ENCODE measurements at regions not wholly inside any gene's neighbourhood (a gene's known extent, or its start where the extent isn't known, plus 50 kb on each side); places are given as distances from the start of the nearest gene placed in this dataset.

DNA sequence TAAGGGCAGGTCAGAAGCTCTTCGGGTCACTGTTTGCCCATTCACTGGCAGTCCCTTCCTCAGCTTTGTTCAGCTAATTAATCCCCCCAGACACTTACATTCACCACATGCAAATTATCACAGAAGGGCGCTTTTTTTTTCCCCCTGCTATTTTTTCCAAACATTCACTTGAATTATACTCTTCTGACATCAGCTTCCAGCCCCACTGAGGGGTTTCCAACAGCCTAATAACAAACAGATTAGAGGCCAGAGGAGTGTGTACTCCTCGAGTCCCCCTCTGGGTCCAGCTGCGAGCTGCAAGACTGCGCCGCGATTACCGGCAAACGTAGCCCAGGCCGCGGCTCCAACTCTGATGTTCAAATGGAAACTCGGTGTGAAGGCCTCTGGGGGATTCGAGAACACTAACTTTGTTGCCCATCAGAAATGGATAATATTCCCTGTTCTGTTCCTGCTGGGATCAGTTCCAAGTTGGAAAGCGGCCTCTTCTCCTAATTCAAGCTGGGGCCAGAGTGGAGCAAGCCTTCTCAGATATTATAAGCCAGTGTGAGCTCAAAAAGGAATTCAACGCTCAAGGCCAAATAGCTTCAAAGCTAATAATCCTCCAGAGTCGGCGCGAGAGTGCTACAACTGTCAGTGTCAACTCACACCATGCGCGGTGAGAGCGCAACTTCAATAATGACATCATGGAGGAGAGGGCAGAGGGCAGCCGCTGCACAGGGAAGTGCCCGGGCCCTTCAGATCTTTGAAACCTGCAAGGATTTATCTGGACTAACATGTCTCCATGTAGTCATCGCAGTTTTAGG lies 560.8 kb downstream of the BNC2 start:
- DNase-seq: peak; percentile 83 to 93 (median 91)
- H3K27me3 ChIP-seq: no peaks in the 10 kb centered on the region
- H3K27ac ChIP-seq: peak overlapping the region; percentile 74 to 91
- no peaks in the 10 kb centered on the region for H3K36me3 ChIP-seq
- peaks cover 22% of the 10 kb centered on the region for H3K4me1 ChIP-seq (ENCODE audit: insufficient read depth)
- intact Hi-C loops (cut with DNase I): loop anchor here in 3 of 4 donors (5.0 to 10.0 kb wide), 2 partner anchors 95 to 97 kb away; no protein-coding TSS in a partner anchor
- no peaks in the 10 kb centered on the region for H3K9me3 ChIP-seq
- 5 to 17% (median 9%) methylated on average over 24 of the region's 24 CpGs for WGBS, 3 donors
- TF ChIP-seq EP300 (IDR thresholded peaks at IDR 0.05): no peak
- TF ChIP-seq, protein P1, sequence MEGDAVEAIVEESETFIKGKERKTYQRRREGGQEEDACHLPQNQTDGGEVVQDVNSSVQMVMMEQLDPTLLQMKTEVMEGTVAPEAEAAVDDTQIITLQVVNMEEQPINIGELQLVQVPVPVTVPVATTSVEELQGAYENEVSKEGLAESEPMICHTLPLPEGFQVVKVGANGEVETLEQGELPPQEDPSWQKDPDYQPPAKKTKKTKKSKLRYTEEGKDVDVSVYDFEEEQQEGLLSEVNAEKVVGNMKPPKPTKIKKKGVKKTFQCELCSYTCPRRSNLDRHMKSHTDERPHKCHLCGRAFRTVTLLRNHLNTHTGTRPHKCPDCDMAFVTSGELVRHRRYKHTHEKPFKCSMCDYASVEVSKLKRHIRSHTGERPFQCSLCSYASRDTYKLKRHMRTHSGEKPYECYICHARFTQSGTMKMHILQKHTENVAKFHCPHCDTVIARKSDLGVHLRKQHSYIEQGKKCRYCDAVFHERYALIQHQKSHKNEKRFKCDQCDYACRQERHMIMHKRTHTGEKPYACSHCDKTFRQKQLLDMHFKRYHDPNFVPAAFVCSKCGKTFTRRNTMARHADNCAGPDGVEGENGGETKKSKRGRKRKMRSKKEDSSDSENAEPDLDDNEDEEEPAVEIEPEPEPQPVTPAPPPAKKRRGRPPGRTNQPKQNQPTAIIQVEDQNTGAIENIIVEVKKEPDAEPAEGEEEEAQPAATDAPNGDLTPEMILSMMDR (IDR thresholded peaks at IDR 0.05): peak in 1 of 3 donors; percentile 23
- no peak overlapping the region for H3K4me3 ChIP-seq

DNA sequence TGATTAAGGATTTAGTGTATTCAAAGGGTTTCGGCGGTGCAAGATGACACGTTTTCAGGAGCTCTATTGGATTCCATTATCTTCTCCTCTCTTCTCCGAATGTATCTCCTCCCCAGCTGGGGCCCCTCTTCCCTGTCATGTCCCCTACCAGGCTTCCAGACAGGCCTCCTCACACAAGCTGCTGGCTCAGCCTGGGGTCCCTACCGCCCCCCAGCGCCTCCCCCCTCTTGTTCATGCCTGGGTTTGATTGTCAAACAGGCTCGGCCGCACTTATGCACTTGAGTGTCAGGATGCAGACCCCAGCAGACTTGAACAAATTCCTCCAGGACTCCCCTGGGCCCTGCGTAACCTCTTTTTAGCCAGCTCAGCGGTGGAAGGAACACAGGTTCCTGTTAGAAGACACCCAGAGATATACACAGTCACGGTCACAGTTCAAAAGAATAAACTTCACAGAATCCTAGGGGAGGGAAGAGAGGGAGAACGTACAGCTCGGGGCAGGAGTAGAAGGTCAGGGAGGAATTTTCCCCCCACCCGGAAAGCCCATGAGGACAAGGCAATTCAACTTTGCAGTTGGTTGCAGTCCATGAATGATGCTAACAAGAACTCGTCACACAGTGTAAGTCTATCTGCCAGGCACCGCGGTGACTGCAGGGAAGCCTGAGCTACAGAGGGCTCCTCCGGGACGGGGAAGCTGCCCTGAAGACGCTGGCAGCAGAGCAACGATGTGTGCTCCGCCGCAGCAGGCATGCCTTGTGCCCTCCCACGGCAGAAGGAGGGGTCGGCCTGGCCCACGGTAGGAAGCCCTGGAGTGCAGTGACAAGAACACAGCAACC lies 560.0 kb downstream of the BNC2 start:
- DNase-seq: peak in 1 of 5 donors; percentile 59
- no peaks in the 10 kb centered on the region for H3K27me3 ChIP-seq
- TF ChIP-seq POLR2A (IDR thresholded peaks at IDR 0.05) (no peak), EP300 (IDR thresholded peaks at IDR 0.05) (no peak)
- TF ChIP-seq, protein P1 (IDR thresholded peaks at IDR 0.05): no peak
- intact Hi-C loops (cut with DNase I): loop anchor here in 3 of 4 donors (5.0 to 10.0 kb wide), 2 partner anchors 96 to 98 kb away; no protein-coding TSS in a partner anchor
- no peak overlapping the region for H3K4me3 ChIP-seq
- no peaks in the 10 kb centered on the region for H3K9me3 ChIP-seq
- peak overlapping the region; percentile 74 to 91 for H3K27ac ChIP-seq
- H3K36me3 ChIP-seq: no peaks in the 10 kb centered on the region
- 33 to 40% (median 35%) methylated on average over 26 of the region's 26 CpGs for WGBS, 3 donors
- H3K4me1 ChIP-seq (ENCODE audit: insufficient read depth): peaks cover 28% of the 10 kb centered on the region

DNA sequence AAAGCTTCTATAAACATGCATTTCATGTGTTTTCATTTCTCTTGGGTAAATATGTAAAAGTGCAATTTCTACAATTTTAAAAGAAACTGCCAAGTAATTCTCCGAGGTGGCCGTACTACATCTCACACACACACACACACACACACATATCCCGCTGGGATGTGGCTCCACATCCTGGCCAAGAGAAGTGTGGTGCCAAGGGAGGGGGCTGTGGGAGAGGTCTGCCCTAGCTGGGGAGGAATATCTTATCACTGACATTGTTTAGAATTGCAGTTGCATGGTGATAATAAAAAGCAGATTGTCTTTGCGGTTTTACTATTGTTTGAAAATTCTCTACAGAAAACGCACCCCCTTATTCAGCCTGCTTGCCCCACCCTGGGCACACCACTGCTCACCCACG lies 558.4 kb downstream of the BNC2 start:
- Histone ChIP-seq H3K36me3 (no peaks in the 10 kb centered on the region), H3K9me3 (no peaks in the 10 kb centered on the region), H3K27ac (peak overlapping the region in 1 of 2 donors; percentile 8), H3K27me3 (no peaks in the 10 kb centered on the region), H3K4me1 (ENCODE audit: insufficient read depth) (peaks cover 33% of the 10 kb centered on the region), H3K4me3 (no peak overlapping the region)
- TF ChIP-seq, protein P1 (IDR thresholded peaks at IDR 0.05): no peak
- no peak for TF ChIP-seq POLR2A (IDR thresholded peaks at IDR 0.05)
- no peak for TF ChIP-seq EP300 (IDR thresholded peaks at IDR 0.05)
- intact Hi-C loops (cut with DNase I): loop anchor here in 3 of 4 donors (5.0 to 10.0 kb wide), 2 partner anchors 97 to 100 kb away; no protein-coding TSS in a partner anchor
- 4 to 27% (median 11%) methylated on average over 6 of the region's 6 CpGs for WGBS, 3 donors
- peak in 1 of 5 donors; percentile 52 for DNase-seq

DNA sequence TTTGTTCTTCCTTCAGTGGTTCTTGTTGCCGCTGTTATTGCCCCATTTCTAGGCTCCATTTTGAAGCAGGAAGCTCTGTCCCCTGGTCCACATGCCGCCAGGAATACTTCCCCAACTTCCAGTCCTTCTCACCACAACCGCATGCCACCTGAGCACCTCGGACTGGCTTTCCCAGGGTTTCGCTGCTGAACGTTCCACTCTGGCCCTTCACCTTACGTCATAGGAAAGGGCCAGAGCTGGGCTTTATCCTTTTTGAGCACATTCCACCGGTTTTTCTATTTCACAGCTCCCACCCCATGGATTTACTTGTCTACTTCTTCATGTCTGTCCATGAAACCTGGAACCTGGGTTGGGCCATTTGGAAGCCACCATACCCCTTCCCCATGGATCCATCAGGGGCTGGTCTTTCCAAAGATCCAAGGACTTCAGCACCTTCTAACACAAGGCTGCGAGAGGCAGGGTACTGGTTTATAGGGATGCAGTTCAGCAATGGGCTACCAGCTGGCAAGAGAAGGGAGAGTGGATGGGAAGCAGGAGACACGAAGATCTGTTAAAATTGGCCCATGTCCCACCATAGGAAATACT lies 557.4 kb downstream of the BNC2 start:
- 88 to 95% (median 92%) methylated on average over 10 of the region's 10 CpGs for WGBS, 3 donors
- peak overlapping the region in 1 of 2 donors; percentile 8 for H3K27ac ChIP-seq
- H3K4me1 ChIP-seq (ENCODE audit: insufficient read depth): peaks cover 33% of the 10 kb centered on the region
- DNase-seq: no peak
- no peaks in the 10 kb centered on the region for H3K27me3 ChIP-seq
- intact Hi-C loops (cut with DNase I): loop anchor here in 3 of 4 donors (5.0 to 10.0 kb wide), 2 partner anchors 98 to 101 kb away; no protein-coding TSS in a partner anchor
- TF ChIP-seq POLR2A (IDR thresholded peaks at IDR 0.05) (no peak), EP300 (IDR thresholded peaks at IDR 0.05) (no peak)
- TF ChIP-seq, protein P1 (IDR thresholded peaks at IDR 0.05): no peak
- H3K9me3 ChIP-seq: no peaks in the 10 kb centered on the region
- H3K36me3 ChIP-seq: no peaks in the 10 kb centered on the region
- no peak overlapping the region for H3K4me3 ChIP-seq

Data from ovary (tissue), 7 donors.